HG03060 (cell line): ENCODE measurements at regions not wholly inside any gene's neighbourhood (a gene's known extent, or its start where the extent isn't known, plus 50 kb on each side); places are given as distances from the start of the nearest gene placed in this dataset.

ENCODE experiments used
- ATAC-seq: cut with Tn5 transposase; IDR thresholded peaks from one replicate; pipeline ENCODE4 v1.9.1; 2021; ENCODE audit warnings: low read depth, moderate number of reproducible peaks; ENCODE audit not compliant: unreplicated experiment

DNA sequence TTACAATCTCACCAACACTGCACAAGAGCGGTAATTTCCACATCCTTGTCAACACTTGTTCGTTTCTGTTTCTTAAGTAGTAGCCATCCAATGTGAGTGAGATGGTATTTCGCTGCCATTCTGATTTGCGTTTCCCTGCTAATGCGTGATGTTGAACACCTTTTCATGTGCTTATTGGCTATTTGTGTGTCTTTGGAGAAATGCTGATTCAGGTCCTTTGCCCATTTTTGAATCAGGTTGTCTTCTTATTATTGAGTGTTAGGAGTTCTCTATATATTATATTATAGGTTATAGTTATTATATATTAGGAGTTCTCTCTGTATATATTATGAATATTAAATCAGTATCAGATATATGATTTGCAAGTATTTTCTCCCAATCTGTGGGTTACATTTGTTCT is 59.9 kb upstream of the IRX4 start:
- ATAC-seq, result no peak

DNA sequence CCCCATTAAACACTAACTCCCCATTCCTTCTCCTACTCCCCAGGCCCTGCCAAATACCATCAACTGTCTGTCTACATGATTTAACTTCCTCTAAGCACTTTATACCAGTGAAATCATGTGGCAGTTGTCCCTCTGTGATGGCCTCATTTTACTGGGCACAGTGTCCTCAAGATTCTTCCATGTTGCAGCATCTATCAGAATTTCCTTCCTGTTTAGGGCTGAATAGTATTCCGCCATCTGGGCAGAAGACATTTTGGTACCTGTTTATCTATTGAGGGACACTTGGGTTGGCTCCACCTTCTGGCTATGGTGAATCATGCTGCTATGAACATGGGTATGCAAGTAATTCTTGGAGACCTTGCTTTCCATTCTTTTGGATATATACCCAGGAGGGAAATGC is 59.4 kb upstream of the IRX4 start:
- ATAC-seq, result no peak

DNA sequence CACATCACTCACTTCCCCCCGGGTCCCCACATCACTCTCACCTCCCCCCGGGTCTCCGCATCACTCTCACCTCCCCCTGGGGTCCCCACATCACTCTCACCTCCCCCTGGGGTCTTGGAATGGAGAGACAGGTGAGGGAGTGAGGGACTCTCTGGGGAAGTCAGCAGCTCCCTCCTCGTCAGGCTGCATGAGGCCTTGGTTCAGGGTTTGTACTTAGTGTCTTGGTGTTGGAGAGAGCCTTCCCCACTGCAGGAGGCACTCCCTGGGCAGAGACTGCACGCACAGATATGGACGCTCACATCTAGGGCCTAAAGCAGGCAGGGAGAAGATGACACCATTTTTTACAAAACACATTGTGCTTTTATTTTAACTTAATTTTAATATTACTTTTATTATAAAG is 56.5 kb upstream of the IRX4 start:
- ATAC-seq, result no peak

DNA sequence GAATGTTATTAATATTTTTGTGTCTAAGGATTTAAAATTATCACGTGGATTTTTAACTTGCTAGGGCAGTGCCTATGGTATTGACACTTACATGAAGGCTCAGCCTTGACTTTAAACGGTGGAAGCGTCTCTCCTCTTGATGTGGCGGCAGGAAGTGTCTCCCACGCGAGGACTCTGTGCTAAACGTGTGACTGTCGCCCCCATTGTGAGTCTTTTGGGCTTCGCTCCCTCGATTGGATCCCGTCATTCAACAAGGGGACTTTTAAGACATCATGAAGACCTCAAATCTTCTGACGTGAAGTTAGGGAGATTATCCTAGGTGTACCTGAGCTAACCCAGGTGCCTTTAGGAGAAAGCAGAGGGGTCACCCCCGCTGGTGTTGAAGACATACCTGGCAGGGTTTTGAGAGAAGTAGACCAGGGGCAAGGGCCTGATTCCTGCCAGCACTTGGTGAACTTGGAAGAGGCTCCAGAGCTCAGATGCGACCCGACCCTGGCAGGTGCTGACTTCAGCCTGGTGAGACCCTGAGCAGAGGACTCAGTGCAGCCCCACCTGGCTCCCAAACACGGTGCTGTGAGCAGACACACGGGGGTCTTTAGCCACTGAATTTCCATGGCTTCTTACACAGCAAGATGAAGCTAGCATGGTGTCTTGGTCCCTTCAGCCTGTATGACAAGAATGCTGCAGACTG is 55.7 kb upstream of the IRX4 start:
- ATAC-seq, result no peak

- ATAC-seq, result no peak
Measured at GRCh38 chr5:1937590-1937989, 54.9 kb upstream of the IRX4 start.

GRCh38 chr5:1936901-1937300 is 54.2 kb upstream of the IRX4 start:
- ATAC-seq, result no peak

DNA sequence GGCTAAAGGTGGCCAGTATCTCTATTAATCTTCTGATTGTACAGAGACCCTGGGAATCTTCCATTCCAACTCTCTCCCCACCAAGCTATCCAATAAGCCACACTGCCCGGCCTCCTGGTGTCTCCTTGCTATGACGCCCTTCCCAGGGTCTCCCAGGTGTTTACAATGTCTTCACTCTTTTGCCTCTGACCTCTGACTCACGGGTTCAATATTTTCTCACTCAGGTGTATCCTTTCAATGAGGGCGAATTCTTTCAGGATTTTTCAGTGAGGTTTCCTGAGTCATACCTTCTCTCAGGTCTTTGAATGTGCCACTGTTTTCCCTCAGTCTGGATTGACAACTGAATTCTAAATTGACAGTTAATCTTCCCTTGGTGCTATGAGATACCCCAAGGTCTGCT is 53.7 kb upstream of the IRX4 start:
- ATAC-seq, result no peak

GRCh38 chr5:1934801-1935429 is 52.2 kb upstream of the IRX4 start:
- ATAC-seq, result no peak

- no peak for ATAC-seq
Measured at GRCh38 chr5:1934056-1934394, 51.3 kb upstream of the IRX4 start.

GRCh38 chr5:1933364-1934055 is 50.8 kb upstream of the IRX4 start:
- no peak for ATAC-seq
